DND-41 (cell line): ENCODE measurements at regions not wholly inside any gene's neighbourhood (a gene's known extent, or its start where the extent isn't known, plus 50 kb on each side); places are given as distances from the start of the nearest gene placed in this dataset.

Source experiments
- CTCF ChIP-seq: IDR thresholded peaks from 2 replicates; pipeline ENCODE4 v1.5.1; 2012; ENCODE audit warnings: borderline replicate concordance, low read length, moderate library complexity, mild to moderate bottlenecking; ENCODE audit not compliant: poor library complexity, severe bottlenecking; ENCODE audit errors: extremely low read depth
- EZH2 ChIP-seq: IDR thresholded peaks from 3 replicates; pipeline ENCODE4 v1.6.1; 2012; ENCODE audit warnings: borderline replicate concordance, low read depth, mild to moderate bottlenecking, moderate library complexity, low read length, inconsistent platforms; ENCODE audit not compliant: severe bottlenecking

GRCh38 chr6:95478941-95479340 lies 98.4 kb upstream of the MANEA start:
- TF ChIP-seq EZH2: no peak
- no peak for TF ChIP-seq CTCF
